GM19372 (cell line): ENCODE measurements at regions not wholly inside any gene's neighbourhood (a gene's known extent, or its start where the extent isn't known, plus 50 kb on each side); places are given as distances from the start of the nearest gene placed in this dataset.
"Not testable (repeated sequence)": the region's sequence is repeated elsewhere in the genome, so short reads cannot be mapped to it uniquely, and the experiment has no call there.

Experiments
- ATAC-seq: cut with Tn5 transposase; IDR thresholded peaks from one replicate; pipeline ENCODE4 v1.9.1; 2021; ENCODE audit warnings: mild to moderate bottlenecking, low read depth, moderate library complexity; ENCODE audit not compliant: unreplicated experiment

DNA sequence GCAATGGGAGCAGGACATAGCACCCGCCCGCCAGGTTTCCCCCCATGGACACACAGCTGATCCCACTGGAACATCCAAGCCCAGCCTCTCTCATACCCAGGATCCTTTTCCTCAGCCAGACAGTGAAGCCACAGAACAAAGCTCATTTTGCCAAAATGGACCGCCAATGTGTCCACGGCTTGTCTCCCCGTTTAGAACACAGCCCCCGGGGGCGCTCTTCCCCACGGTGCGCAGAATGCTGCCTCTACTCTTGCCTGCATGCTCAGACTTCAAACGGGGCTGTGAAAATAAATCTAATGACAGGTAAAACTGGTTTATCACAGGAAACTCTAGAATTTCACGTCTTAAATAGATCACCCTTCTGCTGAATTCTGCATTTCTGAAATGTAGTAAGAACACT, 548.5 kb upstream of the ID2 start:
- ATAC-seq: no peak

DNA sequence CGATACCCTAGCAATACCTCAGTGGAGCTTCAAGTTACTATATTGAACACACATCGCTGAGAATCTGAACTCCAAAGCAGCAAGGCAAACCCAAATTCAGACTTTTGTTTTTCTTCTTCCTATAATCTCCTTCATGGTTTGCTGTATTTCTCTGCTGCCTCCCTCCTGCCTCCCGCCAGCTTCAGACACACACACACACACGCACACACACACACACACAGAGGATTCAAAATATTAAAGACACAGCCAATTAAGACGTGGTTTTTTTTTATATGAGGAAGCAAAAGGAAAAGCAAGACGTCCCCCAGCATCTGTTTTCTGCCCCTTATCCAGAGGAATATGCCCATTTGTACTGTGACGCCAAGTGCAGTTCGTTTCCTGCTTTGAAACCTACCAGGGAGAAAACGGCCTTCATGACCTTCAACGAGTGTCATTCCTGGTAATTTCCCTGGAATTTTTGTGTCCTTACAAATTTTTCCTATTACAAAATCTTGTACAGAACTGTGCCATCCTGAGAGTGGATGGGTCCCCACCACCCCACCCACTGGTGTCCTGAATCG, 547.9 kb upstream of the ID2 start:
- ATAC-seq: no peak

DNA sequence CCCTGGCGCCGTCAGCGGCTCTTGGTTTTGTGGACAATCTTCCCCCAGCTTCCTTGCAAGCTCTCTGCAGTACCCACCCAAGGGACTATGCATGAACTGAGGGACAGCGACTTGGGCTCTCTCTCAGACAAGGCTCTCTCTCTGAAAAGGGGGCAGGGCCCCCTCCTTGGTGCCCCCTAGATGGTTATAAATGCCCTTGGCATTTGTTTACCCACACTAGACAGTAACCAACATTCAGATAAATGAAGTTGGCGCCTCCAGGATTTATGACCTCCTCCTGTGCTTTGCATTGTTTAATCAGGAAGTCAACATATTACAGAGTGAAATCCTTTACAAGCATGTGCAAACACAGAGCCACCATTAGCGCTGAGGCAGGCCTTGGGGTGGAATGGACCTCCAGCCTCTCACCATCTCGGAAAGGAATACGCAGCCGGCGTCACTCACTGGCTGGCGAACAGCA, 547.4 kb upstream of the ID2 start:
- no peak for ATAC-seq

DNA sequence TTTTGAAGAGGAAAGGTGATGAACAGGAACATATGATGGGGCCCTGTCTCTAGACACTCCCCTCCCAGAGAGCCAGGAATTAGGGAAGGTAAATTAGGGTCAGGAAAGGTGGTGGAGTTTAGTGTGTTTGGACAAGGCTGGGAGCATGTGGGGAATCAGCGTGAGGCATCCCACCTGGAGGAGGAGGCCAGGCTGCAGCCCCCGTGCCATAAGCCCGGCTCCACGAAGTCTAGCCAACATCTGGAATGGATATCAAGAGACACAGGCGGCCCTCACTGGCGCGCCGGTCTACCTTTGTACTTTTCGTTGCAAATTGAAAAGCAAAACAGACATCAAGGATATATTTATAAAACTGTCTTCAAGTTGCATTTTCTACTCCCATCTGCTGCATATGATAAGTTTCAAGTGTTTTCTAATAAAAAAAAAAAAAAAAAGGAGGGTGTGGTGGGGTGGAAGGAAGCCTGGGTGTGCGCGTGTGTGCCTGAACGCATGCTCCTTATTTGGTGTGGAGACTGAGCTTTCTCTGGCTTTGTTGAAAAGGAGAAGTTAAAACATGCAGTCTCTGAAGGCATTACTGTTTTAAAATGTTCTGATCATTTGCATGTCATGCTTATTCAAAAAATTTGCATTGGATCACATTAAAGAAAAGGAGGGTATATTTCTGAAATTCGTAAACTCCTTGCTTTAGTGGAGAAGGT, 546.7 kb upstream of the ID2 start:
- no peak for ATAC-seq

DNA sequence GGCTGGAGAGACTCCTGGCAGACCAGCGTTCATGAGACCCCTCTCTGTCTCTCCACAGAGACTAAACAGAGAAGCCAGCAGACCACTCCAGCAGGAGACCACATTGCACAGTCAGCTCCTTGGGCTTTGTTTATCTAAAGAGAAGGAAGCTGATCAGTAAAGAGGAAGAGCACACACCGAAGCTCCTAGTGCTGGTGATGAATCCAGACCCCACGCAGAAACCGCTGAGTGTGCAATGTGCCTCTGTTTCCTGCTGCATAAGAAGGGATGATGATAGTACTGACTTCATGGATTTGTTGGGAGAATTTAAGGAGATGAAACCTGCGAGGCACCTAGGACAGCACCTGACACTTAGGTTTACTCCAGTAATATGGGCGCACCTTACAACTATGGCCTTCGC, 544.1 kb upstream of the ID2 start:
- ATAC-seq: no peak

DNA sequence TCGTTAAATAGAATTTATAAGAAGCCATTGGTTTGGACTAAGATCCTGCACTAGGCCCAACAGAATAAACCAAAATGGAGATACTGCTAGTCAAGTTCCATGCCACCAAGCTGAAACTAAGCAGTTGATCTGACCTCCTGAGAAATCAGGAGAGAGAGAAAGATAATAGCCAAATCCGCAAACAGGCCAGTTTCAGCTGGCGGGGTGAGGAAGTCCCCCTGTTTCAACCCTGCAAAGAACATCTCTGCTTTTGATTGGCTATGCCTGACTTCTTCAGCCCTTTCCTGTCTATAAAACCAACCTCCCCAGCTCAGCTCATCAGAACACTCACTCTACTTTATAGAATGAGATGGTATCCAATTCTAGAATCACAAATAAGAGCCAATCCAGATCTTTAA, 543.3 kb upstream of the ID2 start:
- ATAC-seq: no peak

DNA sequence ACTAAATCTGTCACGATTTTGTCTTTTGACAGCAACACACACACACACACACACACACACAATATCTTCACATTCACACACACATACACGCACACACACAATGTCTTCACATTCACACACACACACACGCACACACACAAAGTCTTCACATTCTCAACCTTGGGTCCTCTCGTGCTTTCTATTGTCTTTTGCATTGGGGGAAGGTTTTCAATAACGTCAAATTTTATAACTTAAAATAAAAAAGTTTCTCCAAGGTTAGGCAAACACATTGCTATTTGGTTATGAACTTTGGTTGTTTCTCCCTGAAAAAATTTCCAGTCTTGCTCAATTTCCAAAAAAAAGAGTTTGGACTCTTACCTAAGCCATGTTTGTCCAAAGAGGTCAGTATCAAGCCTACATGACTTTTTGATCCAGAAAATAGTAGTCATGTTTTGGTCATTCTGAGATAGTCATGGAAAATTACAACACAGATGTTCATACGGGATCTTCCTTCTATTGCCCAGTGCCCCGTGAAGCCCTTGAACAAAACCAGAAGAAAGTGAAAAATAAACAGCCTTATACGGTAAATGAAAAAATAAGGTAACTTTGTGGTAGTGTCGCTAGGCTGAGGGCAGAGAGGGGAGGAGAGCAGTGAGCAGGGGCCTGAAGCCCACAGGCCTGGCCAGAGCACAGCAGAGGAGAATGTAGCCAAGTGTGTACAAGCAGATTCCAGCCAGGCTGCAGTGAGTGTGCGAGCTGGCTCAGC, 542.8 kb upstream of the ID2 start:
- no peak for ATAC-seq

DNA sequence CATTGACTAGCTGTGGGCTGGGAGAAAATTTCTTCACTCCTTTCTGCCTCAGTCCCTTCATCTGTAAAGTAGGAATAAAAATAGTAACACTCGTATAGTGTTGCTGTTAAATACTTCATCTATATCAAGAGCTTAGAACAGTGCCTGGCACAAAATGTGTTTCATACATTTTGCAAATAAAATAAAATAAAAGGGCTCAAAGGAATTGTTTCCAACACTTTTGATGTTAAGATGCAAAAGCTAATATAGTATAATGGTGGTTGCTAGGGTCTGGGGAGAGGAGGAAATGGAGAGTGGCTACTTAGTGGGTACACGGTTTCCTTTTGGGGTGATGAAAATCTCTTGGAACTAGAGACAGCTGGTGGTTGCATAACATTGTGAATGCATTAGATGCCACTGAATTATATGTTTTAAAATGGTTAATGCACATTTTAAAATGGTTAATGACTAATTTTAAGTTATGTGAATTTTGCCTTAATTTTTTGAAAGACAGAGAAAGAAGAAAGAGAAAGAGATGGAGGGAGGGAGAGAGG, 542.1 kb upstream of the ID2 start:
- no peak for ATAC-seq

DNA sequence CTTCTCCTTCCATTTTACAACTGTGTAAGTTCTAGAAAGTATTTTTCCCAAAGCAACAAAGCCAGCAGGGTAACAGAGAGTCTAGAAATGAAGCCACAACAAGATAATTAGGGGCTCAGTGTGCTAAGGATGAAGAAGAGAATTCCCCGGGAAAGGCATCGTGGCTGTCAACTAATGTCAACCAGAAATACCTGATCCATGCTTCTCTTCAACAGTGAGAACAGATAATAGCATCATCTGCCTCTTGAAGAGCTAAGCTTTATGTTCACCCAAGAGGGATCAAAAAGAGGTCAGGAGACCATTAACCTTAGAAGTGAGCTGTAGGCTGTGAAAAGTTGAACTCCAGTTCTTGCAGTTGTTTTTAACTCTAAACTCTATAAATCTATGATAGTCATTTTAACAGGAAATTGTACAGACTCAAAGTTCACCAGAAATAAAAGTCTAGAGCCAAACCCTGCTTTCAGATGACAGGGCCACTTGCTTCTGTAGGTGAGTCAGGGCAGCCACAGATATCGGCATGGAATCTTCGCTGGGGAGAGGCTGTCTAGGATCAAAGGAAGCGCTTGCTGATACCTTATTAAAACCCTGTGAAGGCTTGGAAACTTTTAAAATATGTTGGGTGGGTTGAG, 540.7 kb upstream of the ID2 start:
- no peak for ATAC-seq

DNA sequence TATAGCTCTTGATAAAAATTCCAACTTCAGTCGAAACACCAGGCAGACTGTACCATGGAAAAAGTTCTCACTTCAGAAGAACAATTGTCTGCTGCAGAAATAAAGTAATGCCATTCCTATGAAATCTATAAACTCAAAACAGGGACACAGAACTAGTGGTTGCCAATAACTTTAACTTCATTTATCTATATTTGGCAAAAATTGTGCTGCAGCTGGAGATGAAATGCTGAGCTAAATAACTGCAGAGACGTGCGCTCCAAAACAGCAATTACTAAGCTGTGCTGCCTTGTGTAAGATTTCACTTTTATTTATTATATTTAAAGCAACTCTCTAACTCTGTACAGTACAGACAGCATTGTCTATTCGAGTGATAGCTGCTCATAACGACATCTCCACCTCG, 540.1 kb upstream of the ID2 start:
- ATAC-seq: no peak

DNA sequence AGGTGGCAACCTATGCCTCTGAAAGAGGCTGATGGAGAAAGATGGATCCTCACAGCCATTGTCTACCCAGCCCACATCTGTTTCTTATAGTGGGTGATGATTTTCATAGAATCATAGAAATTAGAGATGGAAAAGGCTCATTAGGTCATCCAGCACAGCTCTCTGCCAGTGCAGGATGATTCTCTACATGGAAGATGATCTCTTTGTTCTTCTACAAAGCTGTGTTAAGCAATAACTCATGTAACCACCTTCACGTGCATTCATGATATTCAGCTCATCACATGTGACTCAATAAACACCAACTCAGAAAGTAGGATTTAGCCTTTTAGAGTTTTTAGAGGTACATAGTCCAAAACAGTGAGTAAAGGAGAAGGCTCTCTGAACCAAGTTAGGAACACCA, 539.4 kb upstream of the ID2 start:
- no peak for ATAC-seq

DNA sequence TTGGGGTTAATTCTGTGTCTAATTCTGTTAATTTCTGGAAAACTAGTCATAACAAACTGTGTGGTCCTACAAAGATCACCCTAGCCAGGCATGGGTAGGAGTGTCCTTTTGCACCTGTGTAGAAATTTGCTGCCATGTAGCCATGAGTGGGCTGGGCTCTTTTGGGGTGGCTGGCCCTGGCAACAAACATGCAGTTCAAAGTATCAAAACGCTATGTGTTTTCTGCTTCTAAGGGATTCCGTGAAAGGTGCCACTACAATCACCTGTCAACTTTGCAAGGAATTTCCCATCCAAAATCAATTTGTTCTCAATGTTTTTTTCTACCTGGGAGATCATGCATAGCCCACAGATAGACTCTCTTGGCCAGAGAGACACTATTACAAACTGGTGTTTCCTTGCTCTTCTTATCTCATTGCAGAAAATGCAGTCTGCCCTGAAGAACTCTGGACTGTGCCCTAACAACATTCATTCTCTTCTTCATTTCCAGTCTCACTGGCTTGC, 537.7 kb upstream of the ID2 start:
- ATAC-seq: no peak

DNA sequence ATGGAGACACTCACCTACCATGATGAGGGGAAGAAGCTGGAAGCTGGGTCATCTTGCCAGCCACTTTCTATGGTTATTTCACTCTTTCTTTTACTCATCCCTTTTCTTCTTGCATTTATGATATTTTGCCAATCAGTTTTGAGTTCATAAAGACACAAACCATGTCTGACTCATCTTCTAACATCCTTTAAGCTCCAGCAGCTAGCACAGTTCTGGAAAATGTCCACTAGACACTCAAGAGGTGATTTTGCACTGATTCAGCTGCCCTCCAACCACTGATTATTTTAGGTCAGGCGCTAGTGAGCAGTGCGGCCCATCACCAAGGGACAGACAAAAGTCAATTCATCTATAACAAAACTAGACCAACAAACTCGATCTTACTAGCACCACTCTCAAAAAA, 537.1 kb upstream of the ID2 start:
- ATAC-seq: no peak

DNA sequence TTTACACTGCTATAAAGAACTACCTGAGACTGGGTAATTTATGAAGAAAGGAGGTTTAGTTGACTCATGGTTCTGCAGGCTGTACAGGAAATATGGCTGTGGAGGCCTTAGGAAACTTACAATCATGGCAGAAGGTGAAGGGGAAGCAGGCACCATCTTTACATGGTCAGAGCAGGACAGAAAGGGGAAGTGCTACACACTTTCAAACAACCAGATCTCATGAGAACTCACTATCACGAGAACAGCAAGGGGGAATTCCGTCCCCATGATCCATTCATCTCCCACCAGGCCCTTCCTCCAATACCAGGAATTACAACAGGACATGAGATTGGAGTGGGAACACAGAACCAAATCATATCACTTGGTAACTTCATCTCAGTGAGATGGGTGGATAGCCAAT, 536.5 kb upstream of the ID2 start:
- not testable (repeated sequence) for ATAC-seq

DNA sequence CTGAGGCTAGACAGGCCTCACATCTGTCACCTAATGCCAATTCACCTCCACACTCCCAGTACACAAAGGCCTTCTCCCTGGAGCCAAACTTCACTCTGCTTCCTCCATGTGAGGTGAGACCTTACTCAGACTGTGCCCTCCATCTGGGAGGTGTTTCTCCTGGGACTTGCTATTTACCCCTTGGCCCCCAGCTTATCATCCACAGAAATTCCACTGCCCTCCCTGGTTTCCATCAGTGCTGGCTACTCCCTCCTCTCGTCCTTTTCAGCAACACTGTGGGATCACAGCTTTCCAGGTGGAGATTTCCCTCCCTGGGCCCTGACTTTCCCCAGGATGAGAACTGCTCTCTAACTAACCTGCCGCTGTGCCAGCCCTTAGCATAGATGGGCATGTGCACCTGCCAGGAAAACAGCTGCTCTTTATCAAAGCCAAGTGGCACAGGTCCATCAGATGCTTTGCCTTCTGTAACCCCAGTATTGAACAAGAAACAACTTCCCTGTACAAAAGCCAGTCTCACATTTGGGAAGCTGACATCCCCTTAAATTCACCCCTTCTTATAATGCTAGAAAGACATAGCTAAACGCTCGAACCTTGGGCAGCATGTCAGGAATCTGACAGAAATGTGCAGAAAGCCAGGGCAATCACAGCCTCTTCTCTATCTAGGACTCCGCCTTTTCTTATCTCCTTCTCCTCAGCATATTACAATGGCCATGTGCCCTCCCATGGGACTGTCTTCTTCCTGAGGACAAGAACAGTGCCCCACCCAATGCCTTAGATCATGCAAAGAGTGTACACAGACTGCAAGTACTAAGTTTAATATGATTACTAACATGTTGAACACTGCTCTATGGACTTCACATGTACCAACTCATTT, 535.5 kb upstream of the ID2 start:
- no peak for ATAC-seq

DNA sequence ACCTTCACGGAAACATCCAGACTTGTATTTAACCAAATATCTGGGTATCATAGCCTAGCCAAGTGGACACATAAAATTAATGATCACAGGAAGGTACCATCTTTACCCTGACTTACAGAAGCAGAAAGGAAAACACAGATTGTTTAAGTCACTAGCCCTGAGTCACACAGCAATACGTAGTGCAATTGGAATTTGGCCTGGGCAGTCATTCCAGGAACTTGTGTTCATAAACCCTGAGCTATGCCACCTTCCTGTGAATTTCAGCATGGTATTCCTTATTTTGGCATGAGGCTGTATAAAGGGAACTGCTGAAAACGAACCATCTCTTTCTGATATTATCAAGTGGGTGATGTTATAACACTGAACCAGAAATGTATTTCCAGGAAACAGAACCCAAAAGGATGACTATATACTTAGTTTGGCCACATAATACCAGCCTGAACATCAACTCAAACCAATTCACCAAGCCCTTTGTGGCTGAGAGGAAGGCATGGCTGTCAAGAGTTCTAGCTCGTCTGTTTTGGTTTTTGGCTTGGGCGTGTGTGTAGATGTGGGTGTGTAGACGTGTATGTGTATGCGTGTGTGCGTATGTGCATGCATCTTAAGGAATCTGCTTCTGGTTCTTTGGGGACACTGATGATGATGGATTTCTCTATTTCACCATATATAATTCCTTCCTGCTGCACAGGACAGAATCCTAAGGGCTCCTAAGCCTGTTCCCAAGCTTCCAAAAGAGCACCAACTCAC, 533.4 kb upstream of the ID2 start:
- no peak for ATAC-seq

DNA sequence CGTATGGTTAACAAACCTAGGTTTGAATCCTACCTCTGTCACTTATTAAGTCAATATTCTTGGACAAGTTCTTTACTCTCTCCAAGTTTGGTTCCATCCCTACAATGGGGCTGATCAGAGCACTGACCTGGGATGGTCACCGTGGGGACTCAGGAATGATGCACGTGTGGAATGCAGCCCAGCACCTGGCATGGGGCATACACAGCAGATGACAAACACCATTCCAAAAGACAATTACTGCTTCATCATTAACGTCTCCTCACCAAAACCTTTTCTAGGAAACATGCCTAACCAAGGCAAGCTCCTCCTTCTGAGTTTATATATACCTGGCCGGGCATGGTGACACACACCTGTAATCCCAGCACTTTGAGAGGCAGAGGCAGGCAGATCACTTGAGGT, 532.9 kb upstream of the ID2 start:
- no peak for ATAC-seq

DNA sequence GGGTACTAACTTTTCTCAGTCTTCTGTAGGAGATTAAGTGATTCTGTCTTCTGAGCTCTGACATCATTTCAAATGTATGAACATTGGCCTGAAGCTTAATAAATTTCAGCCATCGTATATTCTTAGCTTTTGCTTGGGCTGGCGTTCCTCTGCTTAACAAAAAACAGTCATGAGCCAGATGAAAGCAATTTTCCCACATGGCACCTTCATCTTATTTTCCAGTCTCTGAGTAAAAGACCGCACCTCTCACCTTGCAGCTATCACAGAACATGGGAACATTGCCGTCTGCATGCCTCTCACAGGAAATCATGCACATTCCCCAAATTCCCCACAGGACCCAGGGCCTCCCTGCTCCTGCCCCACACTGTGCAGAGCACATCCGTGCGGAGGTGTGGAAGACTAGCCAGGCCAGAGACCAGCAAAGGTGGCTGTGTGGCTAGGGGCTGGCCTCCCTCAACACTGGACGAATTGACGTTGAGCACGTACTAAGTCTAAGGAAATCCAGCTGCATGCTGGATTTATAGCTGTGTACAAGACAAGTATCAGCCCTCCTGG, 531.8 kb upstream of the ID2 start:
- ATAC-seq: no peak

DNA sequence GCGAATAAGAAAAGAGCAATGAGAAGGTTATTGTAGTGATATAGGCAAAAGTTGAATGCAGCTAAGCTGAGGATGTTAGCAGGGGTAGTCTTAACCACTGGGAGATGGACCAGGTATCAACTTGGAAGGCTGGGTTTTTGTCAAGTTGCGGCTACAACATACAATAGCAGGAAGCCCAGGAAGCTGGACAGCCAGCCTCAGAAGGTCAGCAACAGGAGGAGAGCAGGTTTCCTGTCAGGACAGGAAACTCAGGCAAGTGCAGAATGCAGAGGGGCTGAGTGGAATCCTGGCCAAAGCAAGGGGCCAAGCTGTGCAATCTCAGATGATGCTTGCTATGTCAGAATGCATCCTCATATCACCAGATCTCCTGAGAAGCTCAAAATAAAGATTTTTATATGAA, 530.0 kb upstream of the ID2 start:
- no peak for ATAC-seq
